AG04449 (cell line): ENCODE measurements at regions not wholly inside any gene's neighbourhood (a gene's known extent, or its start where the extent isn't known, plus 50 kb on each side); places are given as distances from the start of the nearest gene placed in this dataset.

Source experiments
- CTCF ChIA-PET: fragments of 350-600 bp; formaldehyde crosslinking; extraction: SDS; loops from one replicate; lab custom pipeline; 2021; ENCODE audit warnings: antibody characterized with exemption; lab: Yijun Ruan, JAX
- POLR2A ChIA-PET: fragments of 400-600, 350-600 bp; formaldehyde crosslinking; extraction: SDS; loops from one replicate; lab custom pipeline; 2020; ENCODE audit warnings: antibody characterized with exemption, inconsistent platforms; lab: Yijun Ruan, JAX
- DNase-seq: peaks from one replicate; pipeline ENCODE4 v3.0.0-alpha.2; 2010; ENCODE audit warnings: low read depth, low spot score
- H3K4me3 ChIP-seq: 2 replicates; pipeline ENCODE4 v1.5.1; 2011; ENCODE audit warnings: low read depth, mild to moderate bottlenecking, control low read depth, low read length
- TF ChIP-seq, protein P1 (sequence below): IDR thresholded peaks from one replicate; pipeline ENCODE4 v1.5.1; 2011; ENCODE audit warnings: mild to moderate bottlenecking, moderate library complexity, low read length, control low read depth, inconsistent platforms; ENCODE audit not compliant: insufficient read depth; ENCODE audit errors: missing control alignments

DNA sequence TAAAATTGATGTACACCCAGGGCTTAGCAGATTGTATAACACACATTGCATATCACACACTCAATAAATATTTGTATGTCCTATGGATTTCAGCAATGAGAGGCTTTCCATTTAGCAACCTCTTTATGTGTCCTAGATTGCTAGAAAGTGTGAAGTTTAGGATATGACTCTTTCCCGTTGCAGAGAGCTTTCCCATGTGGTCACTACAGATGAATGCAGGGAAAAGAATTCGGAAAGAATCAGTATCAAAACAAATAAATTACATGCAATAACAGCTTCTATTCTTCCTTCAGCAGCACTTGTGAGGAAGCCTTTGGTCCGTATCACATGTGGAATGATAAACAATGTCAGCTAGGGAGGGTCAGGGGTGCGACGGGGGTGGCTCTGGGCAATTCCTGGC is 870.1 kb downstream of the C6orf118 start:
- TF ChIP-seq, protein P1, sequence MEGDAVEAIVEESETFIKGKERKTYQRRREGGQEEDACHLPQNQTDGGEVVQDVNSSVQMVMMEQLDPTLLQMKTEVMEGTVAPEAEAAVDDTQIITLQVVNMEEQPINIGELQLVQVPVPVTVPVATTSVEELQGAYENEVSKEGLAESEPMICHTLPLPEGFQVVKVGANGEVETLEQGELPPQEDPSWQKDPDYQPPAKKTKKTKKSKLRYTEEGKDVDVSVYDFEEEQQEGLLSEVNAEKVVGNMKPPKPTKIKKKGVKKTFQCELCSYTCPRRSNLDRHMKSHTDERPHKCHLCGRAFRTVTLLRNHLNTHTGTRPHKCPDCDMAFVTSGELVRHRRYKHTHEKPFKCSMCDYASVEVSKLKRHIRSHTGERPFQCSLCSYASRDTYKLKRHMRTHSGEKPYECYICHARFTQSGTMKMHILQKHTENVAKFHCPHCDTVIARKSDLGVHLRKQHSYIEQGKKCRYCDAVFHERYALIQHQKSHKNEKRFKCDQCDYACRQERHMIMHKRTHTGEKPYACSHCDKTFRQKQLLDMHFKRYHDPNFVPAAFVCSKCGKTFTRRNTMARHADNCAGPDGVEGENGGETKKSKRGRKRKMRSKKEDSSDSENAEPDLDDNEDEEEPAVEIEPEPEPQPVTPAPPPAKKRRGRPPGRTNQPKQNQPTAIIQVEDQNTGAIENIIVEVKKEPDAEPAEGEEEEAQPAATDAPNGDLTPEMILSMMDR = no peak
- ChIA-PET POLR2A (no interaction called here), CTCF (no interaction called here)
- H3K4me3 ChIP-seq = no peak overlapping the region
- DNase-seq = no peak

- POLR2A ChIA-PET = no interaction called here
- DNase-seq = no peak
- CTCF ChIA-PET = no interaction called here
- TF ChIP-seq, protein P1 = no peak
- H3K4me3 ChIP-seq = no peak overlapping the region
Observed at GRCh38 chr6:164436976-164437375, 872.4 kb downstream of the C6orf118 start.

DNA sequence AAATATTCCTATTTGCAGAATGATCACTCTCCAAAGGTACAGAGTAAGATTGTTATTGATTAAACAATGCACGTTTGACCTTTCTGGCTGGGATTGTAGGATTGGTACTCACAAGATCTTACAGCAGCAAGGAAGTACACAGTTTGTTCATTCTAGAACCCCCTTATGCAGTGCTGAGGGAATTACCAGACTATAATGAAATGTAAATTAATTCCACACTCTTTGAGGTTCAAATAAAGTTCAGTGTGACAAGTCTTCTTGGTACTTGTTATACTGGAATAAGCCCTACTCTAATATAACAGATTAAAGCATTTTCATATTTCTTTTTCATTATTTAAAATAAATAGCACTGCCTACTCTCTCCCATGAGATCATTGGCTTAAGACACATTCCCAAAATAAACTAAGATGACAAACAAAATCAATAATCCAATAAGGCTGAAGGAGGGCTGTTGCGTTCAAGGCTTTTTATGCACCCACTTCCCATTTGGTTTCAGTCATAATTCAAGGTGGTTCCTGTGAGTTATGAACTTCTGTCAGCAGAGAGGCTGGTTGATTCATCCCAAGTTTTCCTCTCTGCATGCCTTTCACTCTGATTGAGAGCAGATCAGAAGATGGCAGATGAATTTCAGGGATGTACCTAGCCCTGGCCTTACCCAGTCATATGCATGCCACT is 881.5 kb downstream of the C6orf118 start:
- H3K4me3 ChIP-seq = no peak overlapping the region
- ChIA-PET CTCF (no interaction called here), POLR2A (no interaction called here)
- TF ChIP-seq, protein P1 = no peak
- DNase-seq = no peak

- no peak for DNase-seq
- CTCF ChIA-PET = no interaction called here
- TF ChIP-seq, protein P1 = no peak
Observed at GRCh38 chr6:164424489-164424888, 884.9 kb downstream of the C6orf118 start.

GRCh38 chr6:164419099-164419498 is 890.3 kb downstream of the C6orf118 start:
- ChIA-PET CTCF (no interaction called here), POLR2A (no interaction called here)
- no peak for DNase-seq
- H3K4me3 ChIP-seq = no peak overlapping the region
- TF ChIP-seq, protein P1 = no peak

More at GRCh38 chr6:164424489-164424888, 884.9 kb downstream of the C6orf118 start:
- no peak overlapping the region for H3K4me3 ChIP-seq
- POLR2A ChIA-PET = no interaction called here

DNA sequence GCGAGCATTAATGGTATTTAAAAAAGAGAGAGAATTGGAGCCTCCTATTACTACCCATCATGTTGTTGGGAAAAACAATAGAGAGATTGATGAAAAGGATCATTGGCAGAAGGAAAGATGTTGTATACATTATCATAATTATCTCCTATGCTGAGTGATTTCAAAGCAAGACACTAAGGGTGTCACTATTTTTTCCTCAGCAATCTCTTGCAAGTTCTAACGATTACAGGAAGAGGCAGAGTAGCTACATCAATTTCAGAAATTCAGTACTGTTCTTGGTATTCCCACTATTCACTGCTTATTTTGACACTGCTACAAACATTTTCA is 891.2 kb downstream of the C6orf118 start:
- no peak overlapping the region for H3K4me3 ChIP-seq
- ChIA-PET CTCF (no interaction called here), POLR2A (no interaction called here)
- no peak for DNase-seq
- TF ChIP-seq, protein P1 = no peak
